GM21367 (cell line): ENCODE measurements at regions not wholly inside any gene's neighbourhood (a gene's known extent, or its start where the extent isn't known, plus 50 kb on each side); places are given as distances from the start of the nearest gene placed in this dataset.

Source experiments
- ATAC-seq: cut with Tn5 transposase; IDR thresholded peaks from one replicate; pipeline ENCODE4 v1.9.1; 2021; ENCODE audit not compliant: unreplicated experiment

- no peak for ATAC-seq
These were observed 338.8 kb downstream of the ANKRD7 start for GRCh38 chr7:118563311-118563710.

DNA sequence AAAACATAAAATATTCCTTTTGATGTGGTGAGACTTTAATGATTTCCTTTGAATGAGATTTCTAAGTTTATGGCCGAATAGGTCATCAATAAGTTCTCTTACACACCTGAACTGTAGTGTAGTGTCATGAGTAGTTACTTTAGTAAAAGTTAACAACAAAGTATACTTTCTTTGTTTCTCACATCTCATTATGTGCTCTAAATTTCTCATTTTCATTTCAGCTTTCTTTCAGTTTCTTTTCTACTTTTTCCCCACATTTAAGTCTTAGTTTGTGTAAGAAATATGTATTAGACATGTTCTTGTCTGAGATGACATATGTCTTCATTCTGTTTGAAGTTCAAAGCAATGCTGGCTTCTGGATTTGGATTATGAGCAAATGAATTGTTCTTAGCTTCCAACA lies 348.1 kb downstream of the ANKRD7 start:
- no peak for ATAC-seq

DNA sequence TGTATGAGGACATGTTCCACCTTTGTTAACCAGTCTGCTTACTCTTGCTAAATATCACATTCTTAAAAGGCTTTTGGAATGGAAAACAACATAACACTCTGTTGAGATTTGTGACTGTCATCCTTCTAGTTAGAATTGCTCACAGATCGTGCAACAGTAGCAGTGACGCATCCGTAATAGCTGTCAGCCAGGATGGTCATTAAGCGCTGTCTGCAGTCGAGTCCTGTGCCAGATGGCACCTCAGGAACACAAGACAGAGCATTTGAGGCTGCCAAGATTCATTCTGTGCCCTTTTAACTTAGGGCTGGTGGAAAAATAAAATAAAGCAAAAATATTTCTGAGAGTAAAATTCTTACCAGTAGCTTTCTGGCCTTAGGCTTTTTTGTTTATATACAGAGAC lies 348.6 kb downstream of the ANKRD7 start:
- ATAC-seq, result no peak

- ATAC-seq, result no peak
These were observed 351.0 kb downstream of the ANKRD7 start for GRCh38 chr7:118575393-118575948.

- no peak for ATAC-seq
These were observed 356.4 kb downstream of the ANKRD7 start for GRCh38 chr7:118580743-118581382.

- ATAC-seq, result no peak
These were observed 359.1 kb downstream of the ANKRD7 start for GRCh38 chr7:118583641-118584040.

DNA sequence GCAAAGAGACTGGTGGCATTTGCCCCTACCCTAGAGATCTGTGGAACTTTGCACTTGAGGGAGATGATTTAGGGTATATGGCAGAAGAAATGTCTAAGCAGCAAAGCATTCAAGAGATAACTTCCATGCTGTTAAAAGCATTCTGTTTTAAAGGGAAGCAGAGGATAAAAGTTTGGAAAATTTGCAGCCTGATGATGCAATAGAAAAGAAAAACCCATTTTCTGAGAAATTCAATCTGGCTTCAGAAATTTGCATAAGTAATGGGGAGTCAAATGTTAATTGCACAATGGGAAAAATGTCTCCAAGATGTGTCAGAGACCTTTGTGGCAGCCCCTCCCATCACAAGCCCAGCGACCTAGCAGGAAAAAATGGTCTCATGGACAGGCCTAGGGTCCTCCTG lies 361.7 kb downstream of the ANKRD7 start:
- ATAC-seq, result no peak

- ATAC-seq, result peak; percentile 86
These were observed 365.6 kb downstream of the ANKRD7 start for GRCh38 chr7:118590107-118590506.

- ATAC-seq, result no peak
These were observed 377.6 kb downstream of the ANKRD7 start for GRCh38 chr7:118602090-118602489.

DNA sequence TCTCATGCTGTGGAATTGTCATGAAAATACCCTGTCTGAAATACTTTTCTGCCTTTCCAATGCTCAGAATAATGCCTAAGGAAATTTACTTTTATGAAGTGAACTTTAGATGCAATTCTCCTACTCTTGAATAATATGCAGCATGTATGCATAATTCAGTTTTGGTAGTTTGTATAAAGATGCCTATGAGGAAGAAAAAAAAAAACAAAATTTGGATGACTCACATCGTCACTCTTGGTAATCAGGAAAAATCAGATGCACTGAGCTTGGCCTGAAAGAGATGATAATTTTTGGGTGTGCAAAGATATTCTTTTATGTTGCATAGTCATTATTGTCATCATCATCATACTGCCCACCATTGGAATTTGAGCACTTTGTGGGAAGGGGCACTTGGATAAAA lies 382.1 kb downstream of the ANKRD7 start:
- ATAC-seq, result no peak

GRCh38 chr7:118609207-118609606 lies 384.7 kb downstream of the ANKRD7 start:
- no peak for ATAC-seq

DNA sequence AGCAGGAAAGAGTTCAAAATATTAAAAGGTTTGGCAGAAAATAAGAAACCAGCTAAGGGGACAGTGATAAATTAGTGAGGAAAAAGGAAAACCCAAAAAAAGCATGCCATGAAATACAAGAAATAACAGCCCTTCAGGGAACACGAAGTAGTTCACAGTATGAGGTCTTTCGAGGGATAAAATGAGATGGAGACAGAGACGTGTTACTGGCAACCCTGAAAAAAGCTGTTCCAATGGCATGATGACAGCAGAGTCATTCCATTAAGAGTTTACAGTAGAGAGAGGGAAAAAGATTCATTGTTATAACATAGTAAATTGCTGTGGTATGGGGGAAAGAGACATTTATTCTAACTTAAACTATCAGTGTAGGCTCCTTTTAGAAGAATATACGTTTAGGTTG lies 391.2 kb downstream of the ANKRD7 start:
- no peak for ATAC-seq

- ATAC-seq, result no peak
These were observed 397.4 kb downstream of the ANKRD7 start for GRCh38 chr7:118621810-118622360.

DNA sequence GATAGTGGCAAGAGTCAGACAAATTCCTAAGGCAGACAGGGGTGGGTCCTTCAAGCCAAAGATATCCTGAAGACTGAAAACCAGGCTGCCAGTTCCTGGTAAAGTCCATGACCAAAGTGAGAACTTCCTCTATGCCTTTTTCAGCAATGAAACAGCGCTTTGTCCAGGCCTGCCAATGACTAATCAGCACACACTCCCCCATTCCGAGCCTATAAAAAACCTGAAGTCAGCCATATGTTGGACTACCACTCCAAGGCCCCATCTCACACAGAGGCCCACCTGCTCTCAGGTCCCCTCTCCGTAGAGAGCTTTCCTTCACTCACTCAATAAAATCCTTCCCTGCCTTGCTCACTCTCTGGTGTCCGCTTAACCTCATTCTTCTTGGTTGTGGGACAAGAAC lies 402.2 kb downstream of the ANKRD7 start:
- no peak for ATAC-seq

DNA sequence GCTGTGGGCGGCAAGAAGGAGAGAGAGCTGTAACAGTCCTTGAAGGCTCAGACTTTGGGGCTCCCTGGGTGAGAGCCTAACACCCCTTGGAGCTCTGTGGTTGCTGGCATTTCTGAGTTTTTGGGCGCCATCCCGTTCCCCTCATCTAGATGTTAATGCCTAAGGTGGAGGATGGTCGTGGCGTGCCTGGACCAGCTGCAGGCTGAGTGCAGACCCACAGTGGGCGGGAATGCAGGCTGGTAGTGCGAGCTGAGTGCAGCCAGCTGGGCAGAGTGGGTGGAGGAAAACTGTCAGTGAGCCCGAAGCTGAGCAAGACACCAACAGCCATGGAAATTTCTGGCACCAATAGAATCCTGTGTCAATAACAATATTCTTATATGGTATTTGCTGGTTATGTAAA lies 403.0 kb downstream of the ANKRD7 start:
- ATAC-seq, result no peak

- no peak for ATAC-seq
These were observed 405.5 kb downstream of the ANKRD7 start for GRCh38 chr7:118629898-118630438.

- ATAC-seq, result no peak
These were observed 417.9 kb downstream of the ANKRD7 start for GRCh38 chr7:118642396-118642795.

DNA sequence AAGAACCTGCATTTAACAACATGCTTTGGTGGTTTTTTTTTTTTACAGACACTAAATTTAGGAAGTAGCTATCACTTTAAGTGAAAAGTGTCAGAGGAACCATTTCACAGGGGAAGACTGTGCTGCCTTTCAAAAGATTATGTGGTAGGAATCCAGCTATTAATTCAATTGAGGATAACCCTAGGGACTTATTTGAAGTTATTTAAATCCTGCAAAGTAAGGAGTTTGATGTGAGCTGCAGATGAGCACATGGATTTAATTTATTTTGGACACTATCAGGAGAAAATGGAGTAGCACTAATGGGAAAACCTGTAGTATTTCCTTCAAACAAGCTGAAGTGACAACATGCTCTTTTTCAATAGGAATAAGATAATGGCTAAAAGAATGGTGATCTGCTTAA lies 419.8 kb downstream of the ANKRD7 start:
- no peak for ATAC-seq

GRCh38 chr7:118648002-118648401 lies 423.5 kb downstream of the ANKRD7 start:
- no peak for ATAC-seq

GRCh38 chr7:118657391-118658005 lies 433.0 kb downstream of the ANKRD7 start:
- ATAC-seq, result peak; percentile 82

DNA sequence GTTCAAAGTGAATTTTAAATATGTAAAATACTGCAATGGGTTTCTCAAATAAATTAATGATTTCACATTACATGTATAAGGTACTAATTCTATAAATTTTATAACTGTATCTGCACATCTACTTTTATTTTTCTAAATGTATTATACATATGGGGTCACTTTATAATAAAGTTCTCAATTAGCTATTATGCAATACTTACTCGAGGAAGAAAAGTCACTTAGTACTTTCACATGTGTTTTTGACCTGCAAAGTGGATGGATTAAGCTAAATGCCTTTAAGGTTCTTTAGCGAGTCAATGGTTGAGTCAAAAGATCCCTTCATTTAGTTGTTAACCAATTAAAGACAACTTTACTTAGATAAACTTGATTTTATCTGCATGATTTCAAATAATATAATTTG lies 437.8 kb downstream of the ANKRD7 start:
- no peak for ATAC-seq

GRCh38 chr7:118664498-118664897 lies 440.0 kb downstream of the ANKRD7 start:
- no peak for ATAC-seq
